Activated naive CD8-positive, alpha-beta T cell treated with anti-CD3 and anti-CD28 coated beads for 36 hours (primary cell): ENCODE measurements at regions not wholly inside any gene's neighbourhood (a gene's known extent, or its start where the extent isn't known, plus 50 kb on each side); places are given as distances from the start of the nearest gene placed in this dataset.
"Not testable (repeated sequence)": the region's sequence is repeated elsewhere in the genome, so short reads cannot be mapped to it uniquely, and the experiment has no call there.

Source experiments
- DNase-seq: peaks from one replicate; pipeline ENCODE4 v3.0.0; 2021
- H3K27ac Mint-ChIP-seq: one replicate; pipeline ENCODE4 v1.8.0; 2022; ENCODE audit warnings: mild to moderate bottlenecking, moderate library complexity, mixed read lengths
- H3K27me3 Mint-ChIP-seq: one replicate; pipeline ENCODE4 v1.8.0; 2022; ENCODE audit warnings: mild to moderate bottlenecking, mixed read lengths
- H3K36me3 Mint-ChIP-seq: one replicate; pipeline ENCODE4 v1.8.0; 2021; ENCODE audit warnings: mild to moderate bottlenecking, mixed read lengths
- H3K4me1 Mint-ChIP-seq: one replicate; pipeline ENCODE4 v1.8.0; 2021; ENCODE audit warnings: mixed read lengths
- H3K4me3 Mint-ChIP-seq: one replicate; pipeline ENCODE4 v1.8.0; 2022; ENCODE audit warnings: mild to moderate bottlenecking, moderate library complexity, mixed read lengths
- H3K9me3 Mint-ChIP-seq: one replicate; pipeline ENCODE4 v1.8.0; 2022; ENCODE audit warnings: mixed read lengths

DNA sequence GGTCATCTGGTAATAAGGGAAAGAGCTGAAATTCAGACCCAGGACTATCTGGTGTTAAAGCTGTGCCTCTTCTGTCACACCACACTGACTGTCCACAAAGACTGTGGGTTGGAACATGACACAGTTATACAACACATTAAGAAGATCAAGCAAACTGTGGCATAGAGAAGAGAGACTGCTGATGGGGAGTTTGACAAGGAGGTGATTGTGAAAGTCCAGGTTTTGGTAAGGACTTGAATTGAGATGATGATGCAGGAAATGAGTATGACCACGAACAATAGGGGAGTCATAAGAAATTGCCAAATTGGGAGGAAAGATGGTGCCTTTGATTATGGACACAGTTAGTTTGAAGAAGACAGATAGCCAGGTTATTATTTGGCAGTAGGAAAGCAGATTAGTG, 163.4 kb downstream of the PDGFRA start:
- Mint-ChIP-seq H3K4me1 (no peaks in the 10 kb centered on the region), H3K36me3 (no peaks in the 10 kb centered on the region), H3K27me3 (peaks cover 9% of the 10 kb centered on the region), H3K4me3 (no peak overlapping the region), H3K27ac (no peak overlapping the region), H3K9me3 (peaks cover 4% of the 10 kb centered on the region)
- no peak for DNase-seq

DNA sequence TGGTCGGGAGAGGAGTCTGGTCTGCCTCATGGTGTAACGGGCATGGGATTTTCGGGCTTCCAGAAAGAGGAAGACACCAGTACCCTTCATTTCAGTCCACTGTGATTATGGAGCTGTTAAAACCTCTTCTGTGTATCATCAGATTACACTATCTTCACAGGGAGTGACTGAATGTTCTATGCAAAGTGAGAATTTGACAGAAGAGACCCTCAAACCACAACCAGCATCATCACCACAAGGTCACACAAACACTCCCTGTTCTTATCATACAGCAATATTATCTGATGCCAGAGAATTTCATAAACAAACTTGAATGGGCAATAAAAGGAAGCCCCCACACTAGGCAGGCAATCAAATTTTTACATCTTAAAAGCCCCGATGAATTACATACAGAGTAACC, 164.2 kb downstream of the PDGFRA start:
- Mint-ChIP-seq H3K9me3 (peaks cover 4% of the 10 kb centered on the region), H3K4me1 (no peaks in the 10 kb centered on the region), H3K4me3 (no peak overlapping the region), H3K27ac (no peak overlapping the region), H3K36me3 (no peaks in the 10 kb centered on the region), H3K27me3 (peaks cover 9% of the 10 kb centered on the region)
- no peak for DNase-seq

DNA sequence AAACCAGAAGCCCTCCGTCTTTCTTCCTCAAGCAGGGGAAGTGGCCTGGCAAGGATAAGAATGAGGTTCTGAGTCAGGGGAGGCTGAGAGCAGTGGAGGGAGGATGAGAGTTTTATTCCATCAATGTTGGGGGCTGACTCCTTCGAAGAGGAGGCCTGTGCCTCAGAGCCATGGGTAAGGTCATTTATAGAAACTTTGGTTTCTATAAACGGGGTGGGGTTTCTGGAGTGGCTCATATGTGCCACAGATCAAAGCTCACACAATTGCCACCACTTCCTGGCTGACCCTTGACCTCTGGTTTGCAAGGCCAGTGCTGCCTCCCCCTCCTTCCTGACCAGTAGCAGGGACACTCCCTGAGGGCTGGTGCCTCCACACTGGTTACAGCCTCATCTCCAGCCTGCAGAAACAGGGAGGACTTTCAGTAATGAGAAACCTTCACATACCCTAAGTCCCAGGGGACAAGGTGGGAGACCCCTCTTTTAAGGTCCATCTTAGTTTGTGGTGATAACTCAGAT, 166.0 kb downstream of the PDGFRA start:
- DNase-seq, result no peak
- H3K27ac Mint-ChIP-seq, result no peak overlapping the region
- no peak overlapping the region for H3K4me3 Mint-ChIP-seq
- H3K36me3 Mint-ChIP-seq, result no peaks in the 10 kb centered on the region
- no peaks in the 10 kb centered on the region for H3K4me1 Mint-ChIP-seq
- peaks cover 3% of the 10 kb centered on the region for H3K27me3 Mint-ChIP-seq
- no peaks in the 10 kb centered on the region for H3K9me3 Mint-ChIP-seq

DNA sequence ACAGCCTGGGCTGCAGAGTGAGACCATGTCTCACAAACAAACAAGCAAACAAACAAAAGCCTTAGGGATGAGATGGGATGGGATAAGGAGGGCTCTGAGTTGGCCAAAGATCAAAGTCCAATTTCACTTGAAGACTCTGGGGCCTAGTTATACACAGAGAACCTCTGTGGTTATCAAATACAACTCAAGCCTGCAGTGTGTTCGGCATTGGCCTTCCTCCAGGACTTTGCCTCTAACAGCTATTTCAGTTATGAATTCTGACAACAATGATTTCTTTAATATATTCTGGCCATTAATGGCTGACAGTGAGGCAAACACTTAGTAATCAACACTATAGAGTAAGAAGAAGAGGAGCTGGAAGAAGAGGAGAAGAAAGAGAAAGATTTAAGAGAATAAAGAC, 171.1 kb downstream of the PDGFRA start:
- no peak for DNase-seq
- Mint-ChIP-seq H3K9me3 (no peaks in the 10 kb centered on the region), H3K4me3 (no peak overlapping the region), H3K4me1 (no peaks in the 10 kb centered on the region), H3K27me3 (no peaks in the 10 kb centered on the region), H3K36me3 (no peaks in the 10 kb centered on the region), H3K27ac (no peak overlapping the region)

DNA sequence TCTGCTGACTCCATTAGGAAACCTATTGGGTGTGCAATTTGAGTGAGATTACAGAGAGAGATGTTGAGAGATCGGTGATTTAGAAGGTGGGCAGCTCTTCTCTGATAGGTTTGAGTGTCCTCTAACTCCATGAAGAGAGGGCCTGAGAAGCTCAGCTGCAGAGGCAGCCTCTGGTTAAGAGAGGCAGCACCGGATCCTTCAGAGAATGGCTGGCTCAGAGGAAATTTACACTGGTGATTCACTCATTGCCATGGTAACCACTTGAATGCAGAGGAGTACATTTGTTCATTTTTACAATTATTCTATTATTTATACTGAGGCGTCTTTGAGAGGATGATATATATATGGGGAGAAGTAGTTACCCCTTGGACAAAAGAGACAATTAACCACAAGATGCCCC, 171.7 kb downstream of the PDGFRA start:
- Mint-ChIP-seq H3K4me3 (no peak overlapping the region), H3K9me3 (no peaks in the 10 kb centered on the region), H3K36me3 (no peaks in the 10 kb centered on the region), H3K27me3 (no peaks in the 10 kb centered on the region), H3K4me1 (no peaks in the 10 kb centered on the region), H3K27ac (no peak overlapping the region)
- DNase-seq, result no peak

DNA sequence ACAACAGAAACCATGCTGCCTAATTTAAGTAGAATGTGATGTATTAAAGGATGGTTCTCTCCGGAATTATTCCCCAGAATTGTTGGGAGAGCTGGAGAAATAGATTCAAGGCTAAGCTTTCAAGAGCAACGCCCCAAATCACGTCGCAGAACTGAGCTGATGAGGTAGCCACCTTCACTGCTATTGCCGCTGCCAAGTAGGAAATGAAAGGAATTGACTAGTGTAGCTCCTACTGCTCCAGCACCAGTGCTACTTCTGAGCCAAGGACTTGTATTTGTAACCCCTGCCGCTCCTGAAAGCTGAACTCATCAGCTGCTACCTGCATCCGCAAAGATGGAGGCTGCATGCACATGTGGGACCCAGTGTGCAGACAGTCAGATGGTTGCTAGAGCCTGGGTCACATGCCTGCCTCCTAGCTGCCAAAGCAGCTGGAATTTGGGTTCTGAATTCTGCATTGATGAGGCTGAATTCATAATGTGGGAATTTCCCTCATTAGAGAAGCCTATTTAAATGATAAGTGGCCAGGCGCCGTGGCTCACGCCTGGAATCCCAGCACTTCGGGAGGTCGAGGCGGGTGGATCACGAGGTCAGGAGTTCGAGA, 173.9 kb downstream of the PDGFRA start:
- Mint-ChIP-seq H3K9me3 (no peaks in the 10 kb centered on the region), H3K4me3 (no peak overlapping the region), H3K36me3 (no peaks in the 10 kb centered on the region), H3K4me1 (no peaks in the 10 kb centered on the region), H3K27me3 (no peaks in the 10 kb centered on the region), H3K27ac (no peak overlapping the region)
- no peak for DNase-seq

DNA sequence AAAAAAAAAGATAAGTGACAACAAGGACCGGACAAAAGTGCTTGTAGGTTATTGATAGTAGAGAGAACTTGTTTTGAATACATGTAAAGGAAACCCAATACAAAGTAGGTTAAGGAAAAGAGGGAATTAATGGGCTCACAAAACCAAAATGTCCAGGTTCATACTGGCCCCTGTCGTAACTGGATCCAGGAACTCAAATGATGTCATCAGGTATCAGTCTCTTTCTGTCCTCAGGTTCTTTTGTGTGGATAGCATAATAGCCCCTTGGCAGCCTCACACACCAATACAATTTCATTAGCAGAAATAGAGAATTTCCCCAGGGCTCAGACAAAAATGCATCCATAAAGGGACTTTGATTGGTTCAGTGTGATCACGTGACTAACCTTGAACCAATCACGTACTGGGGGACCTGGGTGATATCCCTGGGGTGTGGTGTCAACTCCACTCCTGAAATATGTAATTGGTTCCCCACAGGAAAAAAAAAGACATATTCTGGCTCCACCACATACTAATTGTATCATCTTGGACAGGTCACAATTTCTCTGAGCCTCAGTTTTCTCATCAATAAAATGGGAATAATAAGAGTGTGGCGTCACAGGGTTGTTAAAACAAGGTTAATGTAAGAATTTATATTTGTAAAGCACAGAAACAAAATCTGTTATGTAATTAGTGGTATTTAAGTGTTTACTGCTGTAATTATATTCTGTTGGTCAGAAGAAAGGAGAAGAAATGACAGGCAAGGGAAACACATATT, 174.8 kb downstream of the PDGFRA start:
- Mint-ChIP-seq H3K36me3 (no peaks in the 10 kb centered on the region), H3K4me1 (no peaks in the 10 kb centered on the region), H3K9me3 (no peaks in the 10 kb centered on the region), H3K4me3 (no peak overlapping the region), H3K27me3 (no peaks in the 10 kb centered on the region), H3K27ac (no peak overlapping the region)
- DNase-seq, result no peak

DNA sequence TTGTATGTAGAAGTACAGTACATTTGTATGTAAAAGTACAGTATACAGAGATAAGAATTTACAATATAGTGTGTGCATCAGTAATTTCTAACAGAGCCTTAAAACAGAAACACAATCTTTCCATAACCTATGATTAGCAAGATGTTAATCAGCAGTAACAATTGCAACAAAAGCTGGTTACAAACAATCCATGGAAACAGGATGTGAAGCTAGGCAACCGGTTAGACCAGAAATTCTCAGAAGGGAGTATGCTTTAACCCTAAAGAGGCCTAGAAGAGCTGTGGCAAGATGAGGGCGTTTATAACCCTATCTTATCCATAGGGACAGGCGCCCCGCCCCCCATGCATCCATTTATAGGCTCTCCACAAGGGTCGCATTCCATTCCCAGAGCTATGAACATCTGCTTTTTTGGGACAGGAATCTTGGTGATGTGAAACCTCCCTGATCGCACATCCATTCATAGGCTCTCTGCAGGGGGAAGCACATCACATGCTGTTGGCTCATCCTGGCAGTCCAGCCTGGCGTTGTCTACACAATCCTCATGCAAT, 180.3 kb downstream of the PDGFRA start:
- H3K27ac Mint-ChIP-seq, H3K4me1 Mint-ChIP-seq, H3K9me3 Mint-ChIP-seq: not testable (repeated sequence)

DNA sequence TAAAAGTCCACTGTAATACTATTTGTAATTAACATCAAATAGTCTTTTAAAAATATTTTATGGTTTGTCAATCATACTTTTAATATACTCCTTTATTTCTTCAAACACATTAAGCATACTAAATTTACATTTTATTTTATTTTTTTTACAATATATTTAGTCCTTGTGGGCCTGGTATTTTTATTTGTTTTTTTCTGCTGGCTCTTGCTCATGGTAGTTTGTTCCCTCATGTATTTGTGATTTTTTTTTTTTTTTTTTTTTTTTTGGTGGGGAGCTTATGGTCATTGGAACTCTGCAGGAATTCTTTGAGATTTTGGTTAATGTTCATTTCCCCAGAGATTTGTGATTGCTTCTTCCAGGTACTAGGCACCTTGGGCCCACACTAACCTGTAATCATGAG, 185.5 kb downstream of the PDGFRA start:
- Mint-ChIP-seq H3K9me3 (peaks cover 3% of the 10 kb centered on the region), H3K27me3 (peaks cover 5% of the 10 kb centered on the region), H3K4me3 (no peak overlapping the region), H3K4me1 (no peaks in the 10 kb centered on the region), H3K27ac (no peak overlapping the region), H3K36me3 (no peaks in the 10 kb centered on the region)
- no peak for DNase-seq

More for the DNA sequence above, 180.3 kb downstream of the PDGFRA start:
- DNase-seq, H3K27me3 Mint-ChIP-seq, H3K36me3 Mint-ChIP-seq, H3K4me3 Mint-ChIP-seq: not testable (repeated sequence)

DNA sequence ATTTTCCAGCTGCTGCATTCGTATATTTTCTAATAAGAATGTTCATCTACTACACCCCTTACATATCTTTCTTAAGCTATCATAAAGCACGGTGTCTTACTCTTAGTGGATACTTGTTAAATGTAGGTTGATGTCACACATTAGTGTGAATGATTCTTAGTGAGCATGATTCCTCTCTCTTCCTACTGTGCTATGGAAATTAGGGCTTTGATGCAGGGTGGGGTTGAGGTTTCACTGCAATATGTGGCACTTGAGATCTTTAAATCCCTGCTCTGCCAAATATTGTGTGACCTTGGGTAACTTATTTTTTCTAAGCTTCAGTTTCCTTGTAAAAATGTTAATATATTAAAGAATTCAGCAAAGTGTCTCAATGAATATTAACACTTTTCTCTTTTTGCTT, 188.4 kb downstream of the PDGFRA start:
- H3K36me3 Mint-ChIP-seq, result no peaks in the 10 kb centered on the region
- no peaks in the 10 kb centered on the region for H3K4me1 Mint-ChIP-seq
- no peak overlapping the region for H3K27ac Mint-ChIP-seq
- no peak for DNase-seq
- peaks cover 5% of the 10 kb centered on the region for H3K27me3 Mint-ChIP-seq
- H3K9me3 Mint-ChIP-seq, result peaks cover 3% of the 10 kb centered on the region
- no peak overlapping the region for H3K4me3 Mint-ChIP-seq

DNA sequence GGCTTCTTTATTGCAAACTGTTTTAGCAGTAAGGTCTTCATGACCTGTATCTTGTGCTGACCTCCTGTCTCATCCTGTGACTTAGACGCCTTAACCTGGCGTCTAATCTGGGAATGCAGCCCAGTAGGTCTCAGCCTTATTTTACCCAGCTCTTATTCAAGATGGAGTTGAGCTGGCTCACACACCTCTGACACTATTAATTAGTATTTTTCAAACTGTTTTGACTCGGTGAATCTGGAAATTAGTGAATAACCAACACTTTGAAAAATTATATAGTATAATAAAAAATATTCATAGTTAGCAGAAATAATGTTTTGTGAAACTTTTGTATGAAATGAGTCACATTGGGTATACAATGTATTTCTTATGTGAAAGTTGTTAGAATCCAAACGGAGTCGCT, 189.4 kb downstream of the PDGFRA start:
- Mint-ChIP-seq H3K27me3 (peaks cover 4% of the 10 kb centered on the region), H3K27ac (no peak overlapping the region), H3K4me3 (no peak overlapping the region), H3K9me3 (peaks cover 3% of the 10 kb centered on the region), H3K36me3 (no peaks in the 10 kb centered on the region), H3K4me1 (no peaks in the 10 kb centered on the region)
- no peak for DNase-seq

DNA sequence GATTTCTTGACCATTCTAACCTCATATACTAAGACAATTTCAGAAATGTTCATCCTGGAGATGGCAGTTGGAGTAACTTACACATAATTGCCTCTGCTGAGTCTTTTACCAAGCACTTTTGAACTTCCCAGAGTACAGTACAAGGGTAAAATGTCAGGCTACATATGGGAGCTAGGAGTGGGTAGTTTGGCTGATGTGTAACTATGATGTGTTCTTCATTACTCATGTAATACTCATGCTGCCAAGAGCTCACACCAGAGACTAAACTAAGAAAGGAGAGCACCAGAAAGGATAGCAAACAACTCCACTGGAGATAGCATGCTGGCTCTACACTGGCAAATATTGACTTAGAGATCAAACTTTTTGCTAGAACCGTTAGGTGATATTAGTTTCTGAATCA, 194.0 kb downstream of the PDGFRA start:
- peaks cover 4% of the 10 kb centered on the region for H3K27me3 Mint-ChIP-seq
- H3K4me3 Mint-ChIP-seq, result no peak overlapping the region
- DNase-seq, result no peak
- H3K4me1 Mint-ChIP-seq, result no peaks in the 10 kb centered on the region
- no peaks in the 10 kb centered on the region for H3K36me3 Mint-ChIP-seq
- H3K27ac Mint-ChIP-seq, result no peak overlapping the region
- no peaks in the 10 kb centered on the region for H3K9me3 Mint-ChIP-seq

DNA sequence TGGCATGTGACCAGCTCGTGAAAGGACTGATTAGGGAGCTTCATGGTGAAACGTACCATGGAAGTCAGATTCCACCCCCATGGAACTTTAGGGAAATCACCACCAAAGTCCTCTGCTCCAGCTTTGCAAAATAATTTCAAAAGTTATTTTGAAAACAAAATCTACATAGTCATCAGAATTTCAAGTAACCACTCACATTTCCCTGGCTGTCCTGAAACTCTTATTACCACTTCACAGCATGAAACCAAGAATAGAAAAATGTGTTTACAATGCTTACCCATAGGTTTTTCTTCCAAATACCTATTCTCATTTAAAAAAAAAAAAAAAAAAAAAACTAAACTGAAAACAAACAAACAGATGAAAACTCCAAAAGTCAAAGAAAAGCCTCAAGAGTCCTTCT, 198.7 kb downstream of the PDGFRA start:
- Mint-ChIP-seq H3K27ac (no peak overlapping the region), H3K4me3 (no peak overlapping the region), H3K9me3 (no peaks in the 10 kb centered on the region), H3K36me3 (no peaks in the 10 kb centered on the region), H3K4me1 (no peaks in the 10 kb centered on the region), H3K27me3 (peaks cover 14% of the 10 kb centered on the region)
- DNase-seq, result no peak

DNA sequence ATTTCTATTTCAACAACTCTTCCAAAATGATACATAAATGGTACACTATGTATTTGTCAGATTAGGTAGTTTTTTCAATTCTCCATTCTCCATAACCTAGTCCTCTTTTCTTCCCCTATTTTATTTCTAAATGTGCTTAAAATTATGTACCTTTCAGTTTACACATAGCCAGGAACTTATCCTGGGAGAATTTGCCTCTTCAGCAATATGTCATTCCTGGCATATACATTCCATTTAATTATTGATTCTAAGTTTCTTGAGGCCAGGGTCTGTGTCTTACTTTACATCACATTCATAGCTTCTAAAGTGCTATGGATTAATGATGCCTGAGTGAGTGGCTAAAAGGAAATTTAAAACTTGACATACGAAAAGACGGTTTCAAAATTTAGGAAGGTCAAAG, 199.8 kb downstream of the PDGFRA start:
- Mint-ChIP-seq H3K36me3 (no peaks in the 10 kb centered on the region), H3K9me3 (no peaks in the 10 kb centered on the region), H3K27ac (no peak overlapping the region), H3K4me1 (no peaks in the 10 kb centered on the region), H3K27me3 (peaks cover 14% of the 10 kb centered on the region), H3K4me3 (no peak overlapping the region)
- no peak for DNase-seq

DNA sequence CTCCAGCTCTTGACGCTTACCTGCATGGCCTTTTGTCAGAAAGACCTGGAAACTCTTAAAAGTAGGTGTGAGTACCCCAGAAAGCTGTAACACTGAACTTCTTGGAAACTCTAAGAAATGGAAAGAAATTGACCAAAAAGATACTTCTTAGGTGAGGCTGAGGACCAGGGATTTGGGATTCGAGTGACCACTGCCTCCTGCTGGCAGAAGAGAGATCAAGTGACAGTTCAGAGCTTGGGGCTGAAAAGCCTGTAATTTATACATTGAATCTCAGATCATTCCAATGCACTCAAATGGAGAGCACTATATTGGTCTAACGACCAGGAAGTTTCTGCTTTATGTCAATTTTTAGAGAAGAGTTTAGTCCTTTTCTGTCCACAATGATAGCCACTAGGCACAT, 204.6 kb downstream of the PDGFRA start:
- DNase-seq, result no peak
- Mint-ChIP-seq H3K4me3 (no peak overlapping the region), H3K4me1 (no peaks in the 10 kb centered on the region), H3K9me3 (no peaks in the 10 kb centered on the region), H3K27me3 (peaks cover 19% of the 10 kb centered on the region), H3K36me3 (no peaks in the 10 kb centered on the region), H3K27ac (no peak overlapping the region)

DNA sequence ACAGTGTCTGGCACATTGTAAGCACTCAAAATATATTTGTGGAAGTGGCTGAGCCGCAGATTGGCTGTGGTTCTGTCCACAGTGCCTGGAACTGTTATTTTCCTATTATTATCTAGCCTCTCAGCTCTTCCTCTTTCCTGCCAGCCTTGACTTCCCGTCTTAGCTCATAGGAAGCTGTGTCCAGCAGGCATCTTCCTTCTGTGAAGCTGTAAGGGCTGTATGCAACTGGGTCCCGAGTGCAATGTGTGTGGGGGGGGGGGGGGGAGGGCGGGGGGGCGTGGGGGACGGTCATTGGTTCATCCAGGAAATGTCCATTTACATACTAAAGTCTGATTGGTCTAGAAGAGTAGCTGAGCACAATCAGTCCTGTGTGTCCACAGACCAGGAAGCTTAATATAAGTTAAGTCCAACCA, 210.7 kb downstream of the PDGFRA start:
- no peak overlapping the region for H3K4me3 Mint-ChIP-seq
- no peaks in the 10 kb centered on the region for H3K36me3 Mint-ChIP-seq
- no peaks in the 10 kb centered on the region for H3K4me1 Mint-ChIP-seq
- DNase-seq, result no peak
- H3K9me3 Mint-ChIP-seq, result no peaks in the 10 kb centered on the region
- H3K27me3 Mint-ChIP-seq, result peaks cover 25% of the 10 kb centered on the region
- no peak overlapping the region for H3K27ac Mint-ChIP-seq
